ENCODE measurements at regions not wholly inside any gene's neighbourhood (a gene's known extent, or its start where the extent isn't known, plus 50 kb on each side); places are given as distances from the start of the nearest gene placed in this dataset.
"Not testable (repeated sequence)": the region's sequence is repeated elsewhere in the genome, so short reads cannot be mapped to it uniquely, and the experiment has no call there.

DNA sequence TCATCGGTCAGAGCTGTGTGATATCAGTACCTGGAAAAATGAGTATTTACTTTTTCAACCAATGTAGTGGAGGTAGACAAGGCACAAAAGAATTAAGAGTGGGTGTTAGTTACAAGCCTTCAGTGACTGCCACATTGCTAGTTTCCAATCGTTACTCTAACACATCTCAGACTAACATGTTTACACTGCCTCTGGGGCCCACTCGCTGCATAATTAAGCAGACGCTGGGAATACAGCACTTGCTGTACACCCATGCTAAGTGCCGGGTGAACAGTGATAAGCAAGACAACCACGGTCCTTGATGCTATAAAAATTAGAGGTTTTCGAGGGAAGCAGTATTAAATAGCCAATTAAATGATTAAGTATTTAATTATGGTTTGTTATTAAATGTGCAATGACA lies 1147.6 kb downstream of the AACS start:
- DNase-seq, result no peak

DNA sequence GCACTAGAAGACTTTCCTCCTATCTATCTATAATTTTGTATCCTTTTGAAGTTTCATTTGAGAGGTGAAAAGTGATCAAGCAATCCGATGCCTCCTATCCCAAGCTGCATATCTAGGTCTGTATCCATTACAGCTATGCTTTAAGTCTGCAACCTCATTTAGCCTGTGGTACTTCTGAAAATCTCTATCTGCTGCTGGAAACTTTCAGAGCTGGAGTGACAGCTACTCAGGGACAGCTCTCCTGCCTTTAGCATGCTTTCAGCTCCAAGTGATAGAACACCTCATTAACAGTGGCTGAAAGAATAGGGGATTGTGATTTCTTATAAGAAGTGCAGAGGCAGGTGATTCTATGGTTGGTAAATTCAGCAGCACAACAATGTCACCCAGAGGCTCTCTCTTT lies 1153.5 kb downstream of the AACS start:
- DNase-seq, result no peak

DNA sequence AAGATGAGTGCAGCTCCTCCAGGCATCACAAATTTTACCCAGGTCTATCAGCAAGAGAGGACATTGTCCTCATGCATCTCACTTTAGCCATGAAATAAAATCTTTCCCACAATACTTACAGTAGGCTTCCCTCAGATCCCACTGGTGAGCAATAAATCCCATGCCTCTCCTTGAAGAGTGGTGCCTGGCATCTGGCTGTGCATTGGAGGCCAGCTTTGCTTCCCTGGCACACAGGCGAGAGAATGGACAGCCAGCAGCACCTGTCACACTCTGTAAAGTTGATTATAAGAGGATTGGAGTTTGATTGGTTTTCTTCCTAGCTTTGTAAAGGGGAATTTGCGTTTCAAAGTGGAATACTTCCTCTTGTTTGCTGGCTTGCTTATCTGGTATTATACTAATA lies 1153.9 kb downstream of the AACS start:
- no peak for DNase-seq

DNA sequence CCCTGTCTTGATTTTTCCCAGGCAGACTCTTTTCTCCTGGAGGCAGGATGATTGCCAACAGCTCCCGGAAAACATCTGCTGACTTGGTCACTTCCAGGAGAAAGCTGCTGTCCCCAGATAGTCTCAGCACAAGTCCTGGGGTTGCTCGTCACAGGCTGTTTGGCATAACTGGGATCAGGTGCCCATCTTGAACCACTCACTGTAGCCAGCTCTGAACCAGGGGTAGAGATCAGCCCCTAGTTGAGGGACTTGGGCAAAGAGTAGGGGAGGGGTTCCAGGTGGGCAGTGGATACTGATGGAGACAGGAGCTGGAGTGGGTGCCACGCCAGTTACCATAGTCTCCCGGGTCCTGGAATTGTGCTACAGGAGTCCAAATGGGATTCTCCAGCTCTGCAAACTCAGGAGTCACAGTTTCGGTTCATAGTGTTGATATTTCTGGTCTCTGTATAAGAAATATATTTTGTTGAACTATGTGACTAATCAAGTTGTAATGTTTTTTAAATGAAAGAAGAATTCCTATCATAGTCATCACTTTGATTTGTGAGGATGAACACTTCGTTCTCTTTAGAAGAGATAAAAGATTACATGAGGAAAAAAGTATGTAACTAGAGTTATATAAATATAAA lies 1154.5 kb downstream of the AACS start:
- no peak for DNase-seq

DNA sequence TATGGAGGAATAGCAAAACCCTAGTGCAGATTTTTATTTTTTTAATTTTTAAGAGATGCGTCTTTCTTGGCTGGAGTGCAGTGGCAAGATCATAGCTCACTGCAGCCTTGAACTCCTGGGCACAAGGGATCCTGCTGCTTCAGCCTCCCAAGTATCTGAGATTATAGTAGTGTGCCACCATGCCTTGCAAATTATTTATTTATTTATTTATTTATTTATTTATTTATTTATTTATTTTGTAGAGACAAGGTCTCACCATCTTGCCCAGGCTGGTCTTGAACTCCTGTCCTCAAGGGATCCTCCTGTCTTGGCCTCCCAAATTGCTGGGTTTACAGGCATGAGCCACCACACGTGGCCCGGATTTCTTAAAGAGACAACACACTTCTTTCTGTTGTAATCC lies 1158.8 kb downstream of the AACS start:
- DNase-seq, result no peak

DNA sequence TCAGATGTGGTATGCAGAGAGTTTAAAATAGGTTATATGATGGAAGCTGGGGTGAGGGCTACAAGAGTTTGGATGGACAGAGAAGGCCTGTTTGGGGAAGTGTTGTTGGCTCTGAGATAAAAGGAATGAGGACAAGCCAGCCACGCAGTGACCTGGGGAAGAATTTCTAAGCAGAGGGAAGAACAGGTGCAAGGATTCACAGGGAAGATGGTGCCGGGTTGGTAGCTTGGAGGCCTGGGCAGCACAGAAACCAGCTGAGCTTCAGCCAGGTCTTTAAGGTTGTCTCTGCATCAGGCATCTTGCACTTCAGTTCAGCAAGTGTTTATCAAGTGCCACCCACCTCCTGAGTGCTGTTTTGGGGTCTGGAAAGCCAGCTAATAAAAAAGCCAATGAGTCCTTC lies 1163.7 kb downstream of the AACS start:
- DNase-seq, result no peak

GRCh38 chr12:126232711-126233110 lies 1167.5 kb downstream of the AACS start:
- no peak for DNase-seq

GRCh38 chr12:126233625-126234024 lies 1168.4 kb downstream of the AACS start:
- DNase-seq, result no peak

GRCh38 chr12:126243814-126244440 lies 1178.7 kb downstream of the AACS start:
- no peak for DNase-seq

DNA sequence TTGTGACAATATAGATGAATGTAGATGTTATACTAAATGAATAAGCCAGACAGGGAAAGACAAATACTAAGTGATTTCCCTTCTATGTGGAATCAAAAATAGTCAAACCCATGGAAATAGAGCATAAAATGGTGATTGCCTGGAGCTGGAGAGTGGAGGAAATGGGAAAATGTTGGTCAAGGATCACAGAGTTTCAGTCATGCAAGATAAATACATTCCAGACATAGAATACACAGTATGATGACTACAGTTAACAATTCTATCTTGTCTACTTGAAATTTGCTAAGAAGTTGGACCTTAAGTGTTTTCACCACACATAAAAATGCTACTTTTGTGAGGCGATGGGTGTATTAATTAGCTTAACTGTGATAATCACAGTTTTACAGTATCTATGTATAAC lies 1182.7 kb downstream of the AACS start:
- DNase-seq, result no peak

GRCh38 chr12:126248871-126249403 lies 1183.7 kb downstream of the AACS start:
- DNase-seq, result no peak

DNA sequence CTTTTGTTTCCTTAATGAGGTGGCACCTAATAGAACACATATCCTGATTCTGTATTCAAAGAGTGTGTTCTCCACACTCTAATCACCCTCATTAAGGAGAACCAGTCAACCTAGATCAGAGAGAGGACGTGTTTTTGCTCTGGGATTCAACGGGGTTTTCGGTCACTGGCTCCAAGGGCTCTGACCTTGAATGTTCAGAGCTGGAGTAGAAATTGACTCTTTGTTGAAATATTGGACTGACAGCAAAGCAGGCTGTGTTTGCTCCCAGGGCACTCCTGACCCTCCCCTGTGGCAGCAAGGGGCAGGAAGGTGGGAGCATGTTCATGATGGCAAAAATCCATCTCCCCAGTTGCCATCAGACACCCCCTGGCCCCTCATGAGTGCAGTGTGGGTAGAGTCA lies 1193.0 kb downstream of the AACS start:
- no peak for DNase-seq

GRCh38 chr12:126262829-126263228 lies 1197.6 kb downstream of the AACS start:
- DNase-seq, result no peak

DNA sequence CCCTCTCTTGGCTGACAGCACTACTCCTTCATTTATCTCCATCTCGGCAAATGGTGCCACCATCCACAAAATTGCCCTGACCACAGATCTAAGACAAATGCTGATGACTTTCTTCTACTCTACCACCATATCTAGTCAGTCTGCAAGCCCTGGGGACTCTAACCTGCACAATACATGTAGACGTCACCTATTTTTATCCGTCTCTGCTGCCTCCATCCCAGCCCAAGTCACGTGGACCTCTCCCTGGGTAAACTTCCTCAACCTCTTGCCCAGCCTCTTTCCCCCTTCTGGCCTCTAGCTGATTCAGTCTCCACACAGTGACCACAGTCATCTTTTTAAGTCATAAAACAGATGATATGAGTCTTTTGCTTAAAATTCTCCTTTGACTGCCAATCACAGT lies 1203.0 kb downstream of the AACS start:
- DNase-seq, result no peak

- no peak for DNase-seq
Observed at GRCh38 chr12:126271159-126271558, 1205.9 kb downstream of the AACS start.

GRCh38 chr12:126282691-126283090 lies 1217.5 kb downstream of the AACS start:
- no peak for DNase-seq

DNA sequence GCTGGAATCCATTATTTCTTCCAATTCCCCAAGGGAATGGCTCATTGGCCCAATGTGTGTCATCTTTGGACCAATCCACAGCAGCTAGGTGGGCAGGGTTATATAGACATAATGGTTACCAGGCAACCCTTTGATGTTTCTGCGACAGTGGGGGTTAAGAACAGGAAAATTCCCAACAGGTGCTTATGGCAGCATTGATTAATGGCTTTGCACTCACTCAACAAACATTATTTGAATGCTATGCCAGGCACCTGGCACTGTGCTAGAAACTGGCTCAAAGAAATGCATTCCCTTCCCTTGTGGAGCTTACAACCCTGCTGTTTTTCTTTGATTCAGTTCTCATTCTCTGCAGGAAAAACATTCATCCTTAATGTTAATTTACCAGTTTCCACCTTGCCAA lies 1221.0 kb downstream of the AACS start:
- no peak for DNase-seq

GRCh38 chr12:126290456-126290855 lies 1225.2 kb downstream of the AACS start:
- no peak for DNase-seq

DNA sequence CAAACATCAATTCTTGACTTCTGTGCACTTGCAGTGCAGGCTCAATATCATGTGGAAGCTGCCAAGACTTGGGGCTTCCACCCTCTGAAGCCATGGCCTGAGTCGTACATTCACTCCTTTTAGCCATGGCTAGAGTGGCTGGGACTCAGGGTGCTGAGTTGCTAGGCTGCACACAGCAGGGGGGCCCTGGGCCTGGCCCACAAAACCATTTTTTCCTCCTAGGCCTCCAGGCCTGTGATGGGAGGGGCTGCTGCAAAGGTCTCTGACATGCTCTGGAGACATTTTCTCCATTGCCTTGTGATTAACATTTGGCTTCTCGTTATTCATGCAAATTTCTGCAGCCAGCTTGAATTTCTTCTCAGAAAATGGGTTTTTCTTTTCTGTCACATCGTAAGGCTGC lies 1226.8 kb downstream of the AACS start:
- DNase-seq, result not testable (repeated sequence)

DNA sequence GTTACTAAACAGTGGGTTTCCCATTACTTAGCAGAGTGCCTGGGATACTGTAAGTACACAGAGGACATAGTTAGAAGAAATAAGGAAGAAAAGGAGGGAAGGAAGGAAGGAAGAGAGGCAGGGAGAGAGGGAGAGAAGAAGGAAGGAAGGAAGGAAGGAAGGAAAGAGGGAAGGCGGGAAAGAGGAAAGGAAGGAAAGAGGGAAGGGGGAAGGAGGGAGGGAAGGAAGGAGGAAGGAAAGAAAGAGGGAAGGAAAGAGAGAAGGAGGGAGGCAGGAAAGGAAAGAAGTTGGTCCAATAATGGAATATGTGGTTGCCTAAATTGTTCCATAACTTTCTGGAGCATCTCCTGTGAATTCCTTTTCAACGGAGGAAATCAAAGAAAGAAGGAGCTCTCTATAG lies 1230.4 kb downstream of the AACS start:
- no peak for DNase-seq

GRCh38 chr12:126309278-126309677 lies 1244.0 kb downstream of the AACS start:
- no peak for DNase-seq

DNA sequence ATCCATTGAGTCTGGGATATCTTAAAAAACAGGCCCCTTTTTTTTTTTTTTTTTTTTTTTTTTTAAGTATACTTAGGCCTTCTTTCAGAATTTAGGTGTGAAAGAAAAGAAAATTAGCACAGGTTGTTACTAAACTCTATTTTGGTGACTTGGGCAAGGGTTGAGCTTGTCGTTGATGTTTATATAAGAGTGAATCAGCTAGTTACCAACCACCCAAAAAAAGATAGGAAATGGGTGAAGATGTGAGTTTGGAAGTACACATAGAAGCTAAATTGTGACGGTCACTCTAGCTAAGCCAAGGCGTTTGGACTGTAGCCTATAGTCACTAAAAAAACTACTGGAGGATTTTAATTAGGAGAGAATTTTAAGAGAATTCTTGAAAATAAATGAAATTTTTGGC lies 1247.2 kb downstream of the AACS start:
- no peak for DNase-seq

DNA sequence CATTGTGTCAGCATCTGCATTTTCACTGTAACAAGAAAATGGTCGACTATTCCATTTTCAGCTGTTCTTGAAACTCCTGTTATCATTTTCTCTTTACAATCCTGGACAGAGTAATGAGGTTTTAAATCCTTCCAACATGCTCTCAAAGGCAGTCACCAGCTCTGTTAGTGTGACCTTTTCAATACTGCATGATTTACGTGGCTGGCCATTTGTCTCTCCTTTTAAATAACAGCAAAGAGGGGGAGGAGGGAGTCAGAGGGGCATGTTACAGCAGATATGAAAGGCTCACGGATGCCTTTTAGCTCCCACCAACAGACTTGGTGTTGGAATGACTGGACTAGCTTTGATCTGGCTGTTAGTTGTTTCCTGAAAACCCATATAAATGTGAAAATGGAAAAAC lies 1251.2 kb downstream of the AACS start:
- no peak for DNase-seq

DNA sequence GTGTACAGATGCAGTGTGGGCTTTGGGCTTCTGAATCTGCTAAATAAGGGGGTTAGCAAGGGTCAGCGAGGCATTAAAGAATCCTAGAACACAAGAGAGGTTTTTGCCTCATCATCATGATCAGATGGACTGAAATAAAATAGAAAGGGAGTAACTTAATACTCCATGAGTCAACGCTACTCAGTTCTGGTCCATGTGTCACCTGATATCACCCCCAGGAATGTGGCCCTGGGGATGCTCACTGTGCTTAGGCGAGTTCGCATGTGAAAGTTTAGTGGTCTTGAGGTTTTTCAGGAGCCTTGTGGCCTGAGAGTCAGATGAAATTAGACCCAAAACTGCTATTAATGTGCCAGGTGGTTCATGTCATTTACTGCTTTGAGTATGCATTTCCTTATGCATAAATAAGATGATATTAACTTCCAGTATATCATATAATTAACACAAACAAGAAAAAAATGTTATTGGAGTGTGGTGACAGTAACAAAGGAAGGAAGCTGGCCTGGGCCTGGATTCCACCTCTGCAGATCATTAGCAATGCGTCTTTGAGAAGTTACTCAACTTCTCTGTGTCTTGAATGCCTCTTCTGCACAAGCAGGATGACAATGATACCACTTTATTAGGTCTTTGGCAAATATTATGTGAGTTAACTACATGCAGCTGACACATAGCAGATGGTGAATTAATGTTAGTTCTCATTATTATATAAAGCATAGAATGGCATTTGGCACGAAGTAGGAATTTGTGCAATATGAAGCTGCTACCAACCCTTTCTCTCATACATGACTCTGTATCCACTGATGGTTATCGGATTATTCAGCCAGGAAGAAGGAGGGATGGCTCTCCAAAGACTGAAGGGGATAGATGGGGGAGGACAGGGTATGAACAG lies 1272.6 kb downstream of the AACS start:
- DNase-seq, result no peak
